Keratinocyte (primary cell): ENCODE measurements at regions not wholly inside any gene's neighbourhood (a gene's known extent, or its start where the extent isn't known, plus 50 kb on each side); places are given as distances from the start of the nearest gene placed in this dataset.

ENCODE experiments used
- DNase-seq: peaks from one replicate; pipeline ENCODE4 v3.0.0-alpha.2; 2011; ENCODE audit warnings: low read depth, missing footprints, low spot score
- FAIRE-seq: peaks from 2 replicates; lab custom pipeline; 2011; peaks lifted over from hg19 to GRCh38; lab: Jason Lieb, UNC
- H2AFZ ChIP-seq: 2 replicates; pipeline ENCODE4 v1.6.0; 2012; ENCODE audit warnings: low read length, control low read depth, inconsistent platforms; ENCODE audit not compliant: control insufficient read depth
- H3K27ac ChIP-seq: 2 replicates; pipeline ENCODE4 v1.5.1; 2011; ENCODE audit warnings: low read length; ENCODE audit not compliant: control insufficient read depth, insufficient read depth
- H3K27me3 ChIP-seq: 3 replicates; pipeline ENCODE4 v1.6.0; 2011; ENCODE audit warnings: low read length; ENCODE audit not compliant: control insufficient read depth, insufficient read depth; ENCODE audit errors: extremely low read depth
- H3K36me3 ChIP-seq, 2 experiments: 2 replicates in 1 of 2; 3 replicates in 1 of 2; pipeline ENCODE4 v1.5.1; 2011; ENCODE audit warnings: low read length in 2 of 2, mild to moderate bottlenecking in 1 of 2; ENCODE audit not compliant: control insufficient read depth in 2 of 2, insufficient read depth in 2 of 2; ENCODE audit errors: extremely low read depth in 1 of 2
- H3K4me1 ChIP-seq: 3 replicates; pipeline ENCODE4 v1.5.1; 2011; ENCODE audit warnings: low read length; ENCODE audit not compliant: control insufficient read depth, insufficient read depth; ENCODE audit errors: extremely low read depth
- H3K4me2 ChIP-seq: 3 replicates; pipeline ENCODE4 v1.6.0; 2011; ENCODE audit warnings: low read depth, low read length; ENCODE audit not compliant: control insufficient read depth, insufficient read depth; ENCODE audit errors: extremely low read depth
- H3K4me3 ChIP-seq, 3 experiments: fragments of 200-600 bp in 1 of 3; sonication (generic) in 1 of 3; 2 replicates in 2 of 3; 3 replicates in 1 of 3; pipeline ENCODE4 v1.5.1; 2011 to 2016; ENCODE audit warnings: low read length in 3 of 3, mild to moderate bottlenecking in 3 of 3, control low read depth in 2 of 3, inconsistent platforms in 1 of 3, low read depth in 1 of 3, mixed read lengths in 1 of 3, mixed run types in 1 of 3, moderate library complexity in 1 of 3; ENCODE audit not compliant: control insufficient read depth in 2 of 3, insufficient read depth in 2 of 3; ENCODE audit errors: extremely low read depth in 1 of 3
- H3K79me2 ChIP-seq: 2 replicates; pipeline ENCODE4 v1.6.0; 2012; ENCODE audit warnings: low read length; ENCODE audit not compliant: control insufficient read depth, insufficient read depth
- H3K9ac ChIP-seq: 3 replicates; pipeline ENCODE4 v1.6.0; 2011; ENCODE audit warnings: low read length; ENCODE audit not compliant: control insufficient read depth, insufficient read depth; ENCODE audit errors: extremely low read depth
- H3K9me1 ChIP-seq: 3 replicates; pipeline ENCODE4 v1.6.0; 2011; ENCODE audit warnings: low read length; ENCODE audit not compliant: control insufficient read depth, insufficient read depth; ENCODE audit errors: extremely low read depth
- H3K9me3 ChIP-seq: 2 replicates; pipeline ENCODE4 v1.5.1; 2012; ENCODE audit warnings: low read depth, low read length; ENCODE audit not compliant: control insufficient read depth
- H4K20me1 ChIP-seq: 3 replicates; pipeline ENCODE4 v1.6.0; 2011; ENCODE audit warnings: low read length; ENCODE audit not compliant: control insufficient read depth, insufficient read depth; ENCODE audit errors: extremely low read depth
- CTCF ChIP-seq, 3 experiments: IDR thresholded peaks in 1 of 3; conservative IDR thresholded peaks in 1 of 3; optimal IDR thresholded peaks in 1 of 3; 2 replicates in 2 of 3; 3 replicates in 1 of 3; pipeline versions ENCODE3 to v1.5.1; 2011; ENCODE audit warnings: low read length in 3 of 3, mild to moderate bottlenecking in 3 of 3, moderate library complexity in 2 of 3, control low read depth in 1 of 3, inconsistent platforms in 1 of 3; ENCODE audit not compliant: insufficient read depth in 2 of 3; ENCODE audit errors: extremely low read depth in 1 of 3
- EZH2 ChIP-seq: IDR thresholded peaks from one replicate; pipeline ENCODE4 v1.6.1; 2012; ENCODE audit warnings: inconsistent platforms, mild to moderate bottlenecking, low read length, moderate library complexity
- dilution Hi-C: fragments of 300-500 bp; cut with MboI; formaldehyde crosslinking; loops from one replicate; pipeline ENCODE4 v1.7.0; 2020; ENCODE audit warnings: low sequenced_read_pairs; ENCODE audit not compliant: extremely low pct_ligation_motif_present
- small RNA-seq, 3 experiments: library from RNA; depleted of rRNA; stranded (forward); fragments of <200 nt; gene quantifications; one replicate each; pipeline ENCODE3, GENCODE V24; 2012; ENCODE audit warnings: low read depth in 3 of 3, low replicate concordance in 1 of 3; ENCODE audit not compliant: insufficient read length in 3 of 3

- H3K36me3 ChIP-seq = no peaks in the 10 kb centered on the region
- H3K9me1 ChIP-seq = no peaks in the 10 kb centered on the region
- FAIRE-seq (peak; percentile 17), DNase-seq (no peak)
- no peak overlapping the region for H3K4me2 ChIP-seq
- no peaks in the 10 kb centered on the region for H3K9me3 ChIP-seq
- no peaks in the 10 kb centered on the region for H4K20me1 ChIP-seq
- dilution Hi-C loops = no loop called here
- TF ChIP-seq EZH2 (no peak), CTCF (optimal IDR thresholded peaks at IDR 0.05 in 1 of 3, IDR thresholded peaks at IDR 0.05 in 1 of 3, conservative IDR thresholded peaks at IDR 0.05 in 1 of 3; ENCODE audit: extremely low read depth in 1 of 3, insufficient read depth in 2 of 3, low read length in 3 of 3) (no peak)
- no peak overlapping the region for H3K27ac ChIP-seq
- no peaks in the 10 kb centered on the region for H3K27me3 ChIP-seq
- H3K79me2 ChIP-seq = no peaks in the 10 kb centered on the region
- no peak overlapping the region for H3K4me3 ChIP-seq
- H3K9ac ChIP-seq = no peak overlapping the region
- peaks cover 36% of the 10 kb centered on the region for H3K4me1 ChIP-seq
- peak overlapping the region; percentile 39 for H2AFZ ChIP-seq
Observed at GRCh38 chr14:76920331-76921087, 94.3 kb downstream of the LRRC74A start.

- H3K4me1 ChIP-seq = peaks cover 41% of the 10 kb centered on the region
- FAIRE-seq (no peak), DNase-seq (no peak)
- H2AFZ ChIP-seq = peak overlapping the region; percentile 39
- TF ChIP-seq CTCF (optimal IDR thresholded peaks at IDR 0.05 in 1 of 3, IDR thresholded peaks at IDR 0.05 in 1 of 3, conservative IDR thresholded peaks at IDR 0.05 in 1 of 3; ENCODE audit: extremely low read depth in 1 of 3, insufficient read depth in 2 of 3, low read length in 3 of 3) = no peak
- no peak for TF ChIP-seq EZH2
- peak overlapping the region; percentile 76 for H3K9ac ChIP-seq
- H3K9me3 ChIP-seq = no peaks in the 10 kb centered on the region
- no peaks in the 10 kb centered on the region for H3K36me3 ChIP-seq
- H4K20me1 ChIP-seq = no peaks in the 10 kb centered on the region
- H3K4me3 ChIP-seq = peak overlapping the region in 1 of 3 experiments; percentile 7
- H3K27ac ChIP-seq = peak overlapping the region; percentile 86
- no peaks in the 10 kb centered on the region for H3K9me1 ChIP-seq
- dilution Hi-C loops = no loop called here
- H3K79me2 ChIP-seq = no peaks in the 10 kb centered on the region
- peak overlapping the region; percentile 60 for H3K4me2 ChIP-seq
- no peaks in the 10 kb centered on the region for H3K27me3 ChIP-seq
Observed at GRCh38 chr14:76919431-76920330, 93.5 kb downstream of the LRRC74A start.

Small RNA genes lying in the stretch of these regions (small RNA-seq; reads per million reads assigned to genes)
- 0 reads per million in 3 experiments for gene RN7SL356P
